ENCODE measurements at regions not wholly inside any gene's neighbourhood (a gene's known extent, or its start where the extent isn't known, plus 50 kb on each side); places are given as distances from the start of the nearest gene placed in this dataset.
A peak's percentile ranks its signal among the peaks of the same experiment; 100 is the strongest.

- H3K4me3 Mint-ChIP-seq: no peak overlapping the region
- H3K27me3 Mint-ChIP-seq (ENCODE audit: low read depth): no peaks in the 10 kb centered on the region
- DNase-seq: no peak
- H3K4me1 Mint-ChIP-seq (ENCODE audit: low read depth): no peaks in the 10 kb centered on the region
- intact Hi-C loops (cut with micrococcal nuclease): no loop called here
- no peak overlapping the region for H3K27ac Mint-ChIP-seq
- CTCF ChIA-PET: no interaction called here
- no peaks in the 10 kb centered on the region for H3K9me3 Mint-ChIP-seq
- H3K36me3 Mint-ChIP-seq (ENCODE audit: low read depth): no peaks in the 10 kb centered on the region
Observed at GRCh38 chrX:94366616-94367015, 692.6 kb downstream of the FAM133A start.

- Mint-ChIP-seq H3K9me3 (peaks cover 6% of the 10 kb centered on the region), H3K4me1 (ENCODE audit: low read depth) (no peaks in the 10 kb centered on the region), H3K4me3 (no peak overlapping the region), H3K27me3 (ENCODE audit: low read depth) (no peaks in the 10 kb centered on the region), H3K36me3 (ENCODE audit: low read depth) (no peaks in the 10 kb centered on the region), H3K27ac (no peak overlapping the region)
- CTCF ChIA-PET: no interaction called here
- intact Hi-C loops (cut with micrococcal nuclease): no loop called here
- DNase-seq: no peak
Observed at GRCh38 chrX:94389044-94389443, 715.0 kb downstream of the FAM133A start.

- no peaks in the 10 kb centered on the region for H3K4me1 Mint-ChIP-seq (ENCODE audit: low read depth)
- H3K27ac Mint-ChIP-seq: no peak overlapping the region
- peak; percentile 6 for DNase-seq
- no peaks in the 10 kb centered on the region for H3K27me3 Mint-ChIP-seq (ENCODE audit: low read depth)
- no peaks in the 10 kb centered on the region for H3K36me3 Mint-ChIP-seq (ENCODE audit: low read depth)
- peaks cover 5% of the 10 kb centered on the region for H3K9me3 Mint-ChIP-seq
- intact Hi-C loops (cut with micrococcal nuclease): no loop called here
- CTCF ChIA-PET: no interaction called here
- H3K4me3 Mint-ChIP-seq: no peak overlapping the region
Observed at GRCh38 chrX:94400488-94400887, 726.5 kb downstream of the FAM133A start.

DNA sequence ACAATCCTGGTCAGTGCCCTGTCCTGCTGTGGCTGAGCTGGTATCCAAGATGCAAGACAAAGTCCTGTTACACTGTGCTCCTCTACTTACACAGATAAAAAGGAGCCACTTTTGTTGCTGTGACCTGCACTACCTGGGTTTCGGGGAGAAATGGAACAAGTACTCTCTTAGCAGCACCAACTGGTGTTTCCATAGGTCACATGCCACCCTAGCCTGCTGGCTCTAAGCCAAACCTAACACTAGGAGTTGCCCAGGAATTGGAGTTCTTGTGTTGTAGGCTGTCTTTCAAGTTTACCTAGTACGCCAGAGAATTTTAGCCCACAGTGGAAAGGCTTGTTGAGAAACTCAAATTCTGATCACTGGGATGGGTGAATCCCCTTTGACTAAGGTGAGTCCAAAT lies 727.4 kb downstream of the FAM133A start:
- Mint-ChIP-seq H3K4me3 (no peak overlapping the region), H3K4me1 (ENCODE audit: low read depth) (no peaks in the 10 kb centered on the region), H3K27ac (no peak overlapping the region), H3K9me3 (peaks cover 5% of the 10 kb centered on the region), H3K27me3 (ENCODE audit: low read depth) (no peaks in the 10 kb centered on the region), H3K36me3 (ENCODE audit: low read depth) (no peaks in the 10 kb centered on the region)
- CTCF ChIA-PET: no interaction called here
- intact Hi-C loops (cut with micrococcal nuclease): no loop called here
- DNase-seq: no peak

- H3K4me3 Mint-ChIP-seq: no peak overlapping the region
- CTCF ChIA-PET: no interaction called here
- H3K4me1 Mint-ChIP-seq (ENCODE audit: low read depth): no peaks in the 10 kb centered on the region
- H3K36me3 Mint-ChIP-seq (ENCODE audit: low read depth): no peaks in the 10 kb centered on the region
- H3K9me3 Mint-ChIP-seq: peaks cover 1% of the 10 kb centered on the region
- intact Hi-C loops (cut with micrococcal nuclease): no loop called here
- no peak for DNase-seq
- H3K27ac Mint-ChIP-seq: no peak overlapping the region
- no peaks in the 10 kb centered on the region for H3K27me3 Mint-ChIP-seq (ENCODE audit: low read depth)
Observed at GRCh38 chrX:94414746-94415145, 740.7 kb downstream of the FAM133A start.

GRCh38 chrX:94418065-94418464 lies 744.1 kb downstream of the FAM133A start:
- CTCF ChIA-PET: no interaction called here
- no peak overlapping the region for H3K27ac Mint-ChIP-seq

DNA sequence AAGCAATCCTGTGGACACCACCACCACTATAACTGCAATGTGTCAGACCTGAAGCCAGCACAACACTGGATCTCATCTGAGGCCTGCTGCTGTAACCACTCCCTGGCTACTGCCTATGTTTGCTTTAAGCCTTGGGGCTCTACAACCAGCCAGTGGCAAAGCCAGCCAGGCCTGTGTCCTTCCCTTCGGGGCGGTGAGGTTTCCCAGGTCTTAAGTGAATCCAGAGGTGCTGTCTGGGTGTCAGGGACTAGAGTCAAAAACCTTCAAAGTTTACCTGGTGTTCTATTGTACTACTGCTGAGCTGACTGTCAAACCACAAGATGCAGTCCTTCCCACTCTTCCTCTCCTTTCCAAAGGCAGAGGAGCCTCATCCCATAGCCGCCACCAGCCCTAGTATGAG lies 750.5 kb downstream of the FAM133A start:
- CTCF ChIA-PET: no interaction called here
- Mint-ChIP-seq H3K27ac (no peak overlapping the region), H3K4me1 (ENCODE audit: low read depth) (no peaks in the 10 kb centered on the region)

More at GRCh38 chrX:94418065-94418464, 744.1 kb downstream of the FAM133A start:
- DNase-seq: no peak
- Mint-ChIP-seq H3K4me1 (ENCODE audit: low read depth) (no peaks in the 10 kb centered on the region), H3K9me3 (peaks cover 3% of the 10 kb centered on the region), H3K27me3 (ENCODE audit: low read depth) (no peaks in the 10 kb centered on the region), H3K36me3 (ENCODE audit: low read depth) (no peaks in the 10 kb centered on the region), H3K4me3 (no peak overlapping the region)
- intact Hi-C loops (cut with micrococcal nuclease): no loop called here

DNA sequence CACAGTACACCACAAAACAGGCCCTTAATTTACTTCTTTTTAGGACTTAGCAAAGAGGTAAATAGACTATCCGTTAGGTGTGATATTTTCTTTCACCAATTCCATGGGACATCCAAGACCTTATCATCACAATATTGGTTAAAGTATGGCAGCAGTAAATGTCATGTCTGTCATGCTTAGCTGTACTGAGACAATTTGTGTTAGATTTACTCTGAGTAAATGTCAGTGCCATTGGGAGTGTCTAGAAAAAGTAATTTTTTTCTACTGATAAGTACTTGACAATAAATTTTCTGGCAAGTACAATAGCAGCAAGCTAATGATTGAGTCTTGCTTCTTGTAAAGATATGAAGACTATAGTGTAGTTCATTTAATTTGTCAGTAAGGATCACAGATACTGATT lies 756.1 kb downstream of the FAM133A start:
- no peak overlapping the region for H3K27ac Mint-ChIP-seq
- H3K9me3 Mint-ChIP-seq: no peaks in the 10 kb centered on the region
- no peak overlapping the region for H3K4me3 Mint-ChIP-seq
- DNase-seq: no peak
- CTCF ChIA-PET: no interaction called here
- no peaks in the 10 kb centered on the region for H3K36me3 Mint-ChIP-seq (ENCODE audit: low read depth)
- H3K4me1 Mint-ChIP-seq (ENCODE audit: low read depth): no peaks in the 10 kb centered on the region
- H3K27me3 Mint-ChIP-seq (ENCODE audit: low read depth): no peaks in the 10 kb centered on the region
- intact Hi-C loops (cut with micrococcal nuclease): no loop called here

More for the DNA sequence above, 750.5 kb downstream of the FAM133A start:
- intact Hi-C loops (cut with micrococcal nuclease): no loop called here
- no peaks in the 10 kb centered on the region for H3K36me3 Mint-ChIP-seq (ENCODE audit: low read depth)
- H3K9me3 Mint-ChIP-seq: peaks cover 2% of the 10 kb centered on the region
- DNase-seq: no peak
- no peaks in the 10 kb centered on the region for H3K27me3 Mint-ChIP-seq (ENCODE audit: low read depth)
- no peak overlapping the region for H3K4me3 Mint-ChIP-seq

- H3K4me1 Mint-ChIP-seq (ENCODE audit: low read depth): no peaks in the 10 kb centered on the region
- H3K4me3 Mint-ChIP-seq: no peak overlapping the region
- no peaks in the 10 kb centered on the region for H3K9me3 Mint-ChIP-seq
- no peaks in the 10 kb centered on the region for H3K27me3 Mint-ChIP-seq (ENCODE audit: low read depth)
- intact Hi-C loops (cut with micrococcal nuclease): no loop called here
- no peak overlapping the region for H3K27ac Mint-ChIP-seq
- CTCF ChIA-PET: no interaction called here
- H3K36me3 Mint-ChIP-seq (ENCODE audit: low read depth): no peaks in the 10 kb centered on the region
- DNase-seq: no peak
Observed at GRCh38 chrX:94435799-94436198, 761.8 kb downstream of the FAM133A start.

DNA sequence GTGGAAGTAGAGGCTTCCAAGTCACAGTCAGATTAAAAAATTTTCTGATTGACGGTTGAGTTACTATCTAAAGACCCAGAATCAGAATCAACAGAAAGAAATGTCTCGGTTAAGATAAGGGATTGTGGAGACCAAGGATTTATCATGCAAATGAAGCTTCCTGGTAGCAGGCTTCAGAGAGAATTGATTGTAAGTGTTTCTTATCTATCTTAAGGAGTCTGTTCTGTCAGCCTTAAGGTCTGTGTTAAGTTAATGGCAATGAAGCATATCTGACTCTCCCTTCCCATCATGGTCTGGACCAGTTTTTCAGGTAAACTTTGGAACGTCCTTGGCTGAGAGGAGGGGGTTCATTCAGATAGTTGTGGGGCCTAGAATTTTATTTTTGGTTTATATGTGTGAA lies 780.2 kb downstream of the FAM133A start:
- CTCF ChIA-PET: no interaction called here
- intact Hi-C loops (cut with micrococcal nuclease): no loop called here
- no peak for DNase-seq
- H3K36me3 Mint-ChIP-seq (ENCODE audit: low read depth): no peaks in the 10 kb centered on the region
- no peak overlapping the region for H3K27ac Mint-ChIP-seq
- no peaks in the 10 kb centered on the region for H3K9me3 Mint-ChIP-seq
- no peaks in the 10 kb centered on the region for H3K4me1 Mint-ChIP-seq (ENCODE audit: low read depth)
- H3K4me3 Mint-ChIP-seq: no peak overlapping the region
- H3K27me3 Mint-ChIP-seq (ENCODE audit: low read depth): no peaks in the 10 kb centered on the region

DNA sequence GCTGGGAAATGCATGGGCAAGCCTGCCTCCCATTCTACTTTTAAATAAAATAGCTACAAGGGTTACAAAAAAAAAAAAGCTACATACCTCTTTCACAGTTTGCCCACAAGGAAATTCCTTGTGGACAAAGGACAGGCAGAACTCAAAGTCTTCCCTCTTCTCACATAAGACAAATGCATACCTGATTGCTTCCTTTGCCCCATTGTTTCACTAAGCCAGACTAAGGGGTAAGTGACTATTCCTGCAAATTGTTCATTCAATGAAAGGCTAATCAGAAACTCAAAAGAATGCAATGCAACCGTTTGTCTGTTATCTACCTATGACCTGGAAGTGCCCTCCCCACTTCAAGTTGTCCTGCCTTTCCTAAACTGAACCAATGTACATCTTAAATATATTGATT lies 780.6 kb downstream of the FAM133A start:
- Mint-ChIP-seq H3K36me3 (ENCODE audit: low read depth) (no peaks in the 10 kb centered on the region), H3K27ac (no peak overlapping the region), H3K4me3 (no peak overlapping the region), H3K9me3 (no peaks in the 10 kb centered on the region), H3K27me3 (ENCODE audit: low read depth) (no peaks in the 10 kb centered on the region), H3K4me1 (ENCODE audit: low read depth) (no peaks in the 10 kb centered on the region)
- intact Hi-C loops (cut with micrococcal nuclease): no loop called here
- CTCF ChIA-PET: no interaction called here
- no peak for DNase-seq

GRCh38 chrX:94455782-94456181 lies 781.8 kb downstream of the FAM133A start:
- CTCF ChIA-PET: no interaction called here
- Mint-ChIP-seq H3K27ac (no peak overlapping the region), H3K4me1 (ENCODE audit: low read depth) (no peaks in the 10 kb centered on the region), H3K9me3 (no peaks in the 10 kb centered on the region), H3K4me3 (no peak overlapping the region), H3K36me3 (ENCODE audit: low read depth) (no peaks in the 10 kb centered on the region), H3K27me3 (ENCODE audit: low read depth) (no peaks in the 10 kb centered on the region)
- DNase-seq: no peak
- intact Hi-C loops (cut with micrococcal nuclease): no loop called here

- Mint-ChIP-seq H3K4me3 (no peak overlapping the region), H3K36me3 (ENCODE audit: low read depth) (no peaks in the 10 kb centered on the region), H3K27ac (no peak overlapping the region), H3K4me1 (ENCODE audit: low read depth) (no peaks in the 10 kb centered on the region), H3K27me3 (ENCODE audit: low read depth) (no peaks in the 10 kb centered on the region), H3K9me3 (peaks cover 2% of the 10 kb centered on the region)
- intact Hi-C loops (cut with micrococcal nuclease): no loop called here
- CTCF ChIA-PET: no interaction called here
- no peak for DNase-seq
Observed at GRCh38 chrX:94492541-94492940, 818.5 kb downstream of the FAM133A start.

GRCh38 chrX:94493405-94493804 lies 819.4 kb downstream of the FAM133A start:
- H3K4me1 Mint-ChIP-seq (ENCODE audit: low read depth): no peaks in the 10 kb centered on the region
- no peak overlapping the region for H3K27ac Mint-ChIP-seq
- CTCF ChIA-PET: no interaction called here
- DNase-seq: no peak
- H3K36me3 Mint-ChIP-seq (ENCODE audit: low read depth): no peaks in the 10 kb centered on the region
- no peak overlapping the region for H3K4me3 Mint-ChIP-seq
- intact Hi-C loops (cut with micrococcal nuclease): no loop called here
- peaks cover 2% of the 10 kb centered on the region for H3K9me3 Mint-ChIP-seq
- no peaks in the 10 kb centered on the region for H3K27me3 Mint-ChIP-seq (ENCODE audit: low read depth)

Measured in activated naive CD4-positive, alpha-beta T cell treated with anti-CD3 and anti-CD28 coated beads for 36 hours (primary cell).